ENCODE measurements at regions not wholly inside any gene's neighbourhood (a gene's known extent, or its start where the extent isn't known, plus 50 kb on each side); places are given as distances from the start of the nearest gene placed in this dataset.
"Not testable (repeated sequence)": the region's sequence is repeated elsewhere in the genome, so short reads cannot be mapped to it uniquely, and the experiment has no call there.

DNA sequence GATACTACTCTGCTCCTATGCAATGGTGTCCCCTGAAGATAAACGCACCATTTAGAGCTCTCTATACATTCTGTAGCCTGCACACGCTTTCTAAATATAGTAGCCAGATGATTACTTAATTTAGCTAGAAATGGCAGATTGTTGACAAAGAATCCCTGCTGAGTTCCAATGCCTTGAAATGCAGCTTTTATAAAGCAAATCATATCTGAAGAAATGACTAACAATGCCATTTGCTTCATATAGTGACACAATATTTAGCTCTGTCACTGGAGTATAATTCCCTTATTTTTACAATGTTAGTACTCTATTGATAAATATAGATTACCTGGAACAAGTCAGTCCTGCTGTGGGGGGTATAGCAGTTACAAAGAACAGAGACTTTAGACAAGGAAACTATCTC lies 166.2 kb downstream of the CDCA7 start:
- DNase-seq (ENCODE audit: insufficient read length, low spot score): no peak
- no peak for FAIRE-seq
- TF ChIP-seq, protein P1, sequence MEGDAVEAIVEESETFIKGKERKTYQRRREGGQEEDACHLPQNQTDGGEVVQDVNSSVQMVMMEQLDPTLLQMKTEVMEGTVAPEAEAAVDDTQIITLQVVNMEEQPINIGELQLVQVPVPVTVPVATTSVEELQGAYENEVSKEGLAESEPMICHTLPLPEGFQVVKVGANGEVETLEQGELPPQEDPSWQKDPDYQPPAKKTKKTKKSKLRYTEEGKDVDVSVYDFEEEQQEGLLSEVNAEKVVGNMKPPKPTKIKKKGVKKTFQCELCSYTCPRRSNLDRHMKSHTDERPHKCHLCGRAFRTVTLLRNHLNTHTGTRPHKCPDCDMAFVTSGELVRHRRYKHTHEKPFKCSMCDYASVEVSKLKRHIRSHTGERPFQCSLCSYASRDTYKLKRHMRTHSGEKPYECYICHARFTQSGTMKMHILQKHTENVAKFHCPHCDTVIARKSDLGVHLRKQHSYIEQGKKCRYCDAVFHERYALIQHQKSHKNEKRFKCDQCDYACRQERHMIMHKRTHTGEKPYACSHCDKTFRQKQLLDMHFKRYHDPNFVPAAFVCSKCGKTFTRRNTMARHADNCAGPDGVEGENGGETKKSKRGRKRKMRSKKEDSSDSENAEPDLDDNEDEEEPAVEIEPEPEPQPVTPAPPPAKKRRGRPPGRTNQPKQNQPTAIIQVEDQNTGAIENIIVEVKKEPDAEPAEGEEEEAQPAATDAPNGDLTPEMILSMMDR (IDR thresholded peaks at IDR 0.05; ENCODE audit: insufficient read depth, missing control alignments): no peak

DNA sequence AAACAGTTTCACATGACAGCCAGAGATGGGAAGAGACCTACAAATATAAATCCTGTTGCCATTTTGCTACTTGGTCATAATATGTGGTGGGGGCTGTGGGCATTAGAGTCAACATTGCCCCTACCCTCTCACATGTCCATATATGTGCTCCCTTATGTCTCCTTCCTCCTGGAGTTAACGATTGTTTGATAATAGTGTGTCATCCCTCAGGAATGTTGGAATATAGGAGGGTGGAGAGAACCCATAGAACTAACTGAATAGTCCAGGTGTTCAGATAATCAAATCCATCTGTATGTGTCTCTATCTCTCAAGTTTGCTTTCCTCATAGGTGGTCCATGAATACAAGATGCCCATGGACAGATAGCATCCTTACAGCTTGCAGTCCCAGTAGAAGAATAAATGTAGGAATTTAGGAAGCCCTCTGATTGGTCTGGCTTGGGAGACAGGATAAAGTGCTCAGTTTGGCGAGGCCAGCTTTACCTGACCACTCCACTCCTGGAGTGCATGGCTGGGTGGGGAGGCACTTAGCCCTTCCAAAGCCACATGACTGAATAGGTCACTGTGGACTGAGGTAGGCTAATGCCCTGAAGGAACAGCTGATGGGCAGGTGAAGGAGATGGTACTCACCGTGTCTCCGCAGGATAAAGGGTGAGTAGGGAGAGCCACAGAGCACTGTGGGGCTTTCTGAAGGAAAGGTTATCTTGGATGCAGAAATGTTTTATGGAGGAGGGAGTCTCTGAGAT lies 166.9 kb downstream of the CDCA7 start:
- TF ChIP-seq, protein P1 (IDR thresholded peaks at IDR 0.05; ENCODE audit: insufficient read depth, missing control alignments): no peak
- DNase-seq (ENCODE audit: insufficient read length, low spot score) (no peak), FAIRE-seq (no peak)

DNA sequence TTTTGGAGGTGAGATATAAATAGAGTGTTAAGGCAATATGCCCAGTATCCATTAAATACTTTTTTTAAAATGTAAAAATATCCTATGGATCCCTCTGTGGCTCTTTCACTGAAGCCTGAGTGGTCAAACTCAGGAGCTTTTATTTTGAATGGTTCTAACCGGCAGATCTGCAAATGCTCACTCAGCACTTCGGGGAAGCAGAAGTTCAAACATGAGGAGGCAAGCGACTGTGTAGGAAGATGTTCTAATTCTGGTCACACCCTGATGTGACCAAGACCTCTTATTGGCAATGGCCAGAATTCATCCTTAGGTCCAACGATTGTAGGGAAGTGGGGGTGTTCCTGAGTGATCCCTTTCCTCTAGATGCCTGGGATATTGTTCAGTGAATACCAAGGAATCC lies 168.8 kb downstream of the CDCA7 start:
- DNase-seq (ENCODE audit: insufficient read length, low spot score): no peak
- TF ChIP-seq, protein P1 (IDR thresholded peaks at IDR 0.05; ENCODE audit: insufficient read depth, missing control alignments): no peak
- FAIRE-seq: no peak

DNA sequence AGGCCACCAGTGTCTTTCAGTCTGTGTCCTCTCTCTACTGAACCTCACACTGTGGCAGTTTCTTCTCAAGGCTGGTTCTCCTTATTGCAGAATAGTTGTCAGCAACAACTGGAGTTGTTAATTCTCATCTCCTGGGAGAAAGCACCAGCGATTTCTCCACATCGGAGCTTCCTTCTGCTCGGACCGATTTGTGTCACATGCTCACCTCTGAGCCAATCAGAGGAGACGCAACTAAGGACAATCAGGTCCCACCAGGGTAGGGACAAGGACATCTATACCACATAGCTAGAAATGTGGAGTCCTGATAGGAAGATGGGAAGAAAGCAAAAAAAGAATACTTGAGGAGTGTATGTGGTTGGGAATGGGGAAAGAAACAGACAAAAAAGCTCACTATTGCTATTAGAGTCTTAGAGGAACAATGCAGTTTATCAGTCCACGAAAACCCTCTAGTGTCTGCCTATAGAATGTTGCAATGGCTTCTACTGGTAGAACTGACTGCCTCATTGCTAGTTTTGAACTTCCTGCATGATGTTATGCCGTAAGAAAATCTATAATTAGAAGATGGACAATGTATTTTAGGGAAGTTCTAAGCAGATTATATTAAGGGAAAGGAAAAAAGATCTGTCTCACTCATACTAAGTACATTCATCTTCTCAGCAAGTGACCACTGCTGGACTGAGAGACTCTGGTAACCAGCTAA lies 169.7 kb downstream of the CDCA7 start:
- DNase-seq (ENCODE audit: insufficient read length, low spot score) (no peak), FAIRE-seq (no peak)
- TF ChIP-seq, protein P1 (IDR thresholded peaks at IDR 0.05; ENCODE audit: insufficient read depth, missing control alignments): no peak

DNA sequence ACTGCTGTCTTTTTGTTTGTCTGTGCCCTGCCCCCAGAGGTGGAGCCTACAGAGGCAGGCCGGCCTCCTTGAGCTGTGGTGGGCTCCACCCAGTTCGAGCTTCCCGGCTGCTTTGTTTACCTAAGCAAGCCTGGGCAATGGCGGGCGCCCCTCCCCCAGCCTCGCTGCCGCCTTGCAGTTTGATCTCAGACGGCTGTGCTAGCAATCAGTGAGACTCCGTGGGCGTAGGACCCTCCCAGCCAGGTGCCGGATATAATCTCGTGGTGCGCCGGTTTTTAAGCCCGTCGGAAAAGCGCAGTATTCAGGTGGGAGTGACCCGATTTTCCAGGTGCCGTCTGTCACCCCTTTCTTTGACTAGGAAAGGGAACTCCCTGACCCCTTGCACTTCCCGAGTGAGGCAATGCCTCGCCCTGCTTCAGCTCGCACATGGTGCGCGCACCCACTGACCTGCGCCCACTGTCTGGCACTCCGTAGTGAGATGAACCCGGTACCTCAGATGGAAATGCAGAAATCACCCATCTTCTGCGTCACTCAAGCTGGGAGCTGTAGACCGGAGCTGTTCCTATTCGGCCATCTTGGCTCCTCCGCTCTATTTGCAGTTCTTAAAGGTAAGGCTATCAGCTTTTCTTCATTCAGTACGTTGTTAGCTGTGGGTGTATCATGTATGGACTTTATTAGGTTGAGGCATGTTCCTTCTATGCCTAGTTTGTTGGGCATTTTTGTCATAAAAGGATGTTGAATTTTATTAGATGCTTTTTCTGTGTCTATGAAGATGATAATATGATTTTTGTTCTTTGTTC lies 178.3 kb downstream of the CDCA7 start:
- DNase-seq (ENCODE audit: insufficient read length, low spot score); FAIRE-seq: not testable (repeated sequence)

DNA sequence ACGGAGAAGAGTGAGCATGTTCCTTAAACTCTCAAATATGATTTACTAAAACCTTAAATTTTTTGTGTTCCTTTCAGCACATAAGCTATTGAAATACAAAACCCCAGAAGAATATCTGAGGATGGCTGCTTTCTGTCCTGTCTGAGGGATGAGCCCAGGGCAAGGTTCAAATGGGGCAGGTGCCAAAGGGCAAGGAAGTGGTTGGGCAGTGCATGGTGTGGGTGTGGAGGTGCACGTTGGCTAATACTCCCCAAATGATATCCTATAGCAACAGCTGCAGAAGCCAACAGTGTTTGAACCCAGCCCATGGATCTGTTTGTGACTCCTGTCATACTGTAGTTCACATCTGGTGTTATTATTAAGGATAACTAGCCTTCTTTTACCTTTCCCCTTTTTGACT lies 183.0 kb downstream of the CDCA7 start:
- TF ChIP-seq, protein P1 (IDR thresholded peaks at IDR 0.05; ENCODE audit: insufficient read depth, missing control alignments): no peak
- DNase-seq (ENCODE audit: insufficient read length, low spot score) (no peak), FAIRE-seq (no peak)

DNA sequence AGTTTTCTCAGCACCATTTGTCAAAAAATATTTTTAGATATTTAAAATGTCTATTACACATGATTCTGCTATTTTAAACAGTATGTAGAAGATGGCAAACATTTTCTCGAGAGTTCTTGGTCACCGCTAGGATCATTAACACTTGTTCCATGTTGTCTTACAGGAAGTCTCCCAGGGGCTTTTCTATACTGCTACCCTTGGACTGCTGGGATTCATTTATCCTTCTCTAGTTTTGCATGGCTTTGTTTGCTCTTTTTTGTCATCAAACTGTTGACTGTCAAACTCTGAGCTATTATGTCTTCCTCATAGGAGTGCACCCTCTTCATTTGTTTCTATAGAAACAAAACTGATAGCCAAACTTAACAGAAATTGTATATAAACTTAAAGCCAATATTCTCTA lies 184.9 kb downstream of the CDCA7 start:
- TF ChIP-seq, protein P1 (IDR thresholded peaks at IDR 0.05; ENCODE audit: insufficient read depth, missing control alignments): no peak
- no peak for FAIRE-seq
- DNase-seq (ENCODE audit: insufficient read length, low spot score): no peak
